HG02588 (cell line): ENCODE measurements at regions not wholly inside any gene's neighbourhood (a gene's known extent, or its start where the extent isn't known, plus 50 kb on each side); places are given as distances from the start of the nearest gene placed in this dataset.
A peak's percentile ranks its signal among the peaks of the same experiment; 100 is the strongest.

Experiments
- ATAC-seq: cut with Tn5 transposase; IDR thresholded peaks from one replicate; pipeline ENCODE4 v1.9.1; 2021; ENCODE audit warnings: mild to moderate bottlenecking, moderate library complexity; ENCODE audit not compliant: unreplicated experiment

DNA sequence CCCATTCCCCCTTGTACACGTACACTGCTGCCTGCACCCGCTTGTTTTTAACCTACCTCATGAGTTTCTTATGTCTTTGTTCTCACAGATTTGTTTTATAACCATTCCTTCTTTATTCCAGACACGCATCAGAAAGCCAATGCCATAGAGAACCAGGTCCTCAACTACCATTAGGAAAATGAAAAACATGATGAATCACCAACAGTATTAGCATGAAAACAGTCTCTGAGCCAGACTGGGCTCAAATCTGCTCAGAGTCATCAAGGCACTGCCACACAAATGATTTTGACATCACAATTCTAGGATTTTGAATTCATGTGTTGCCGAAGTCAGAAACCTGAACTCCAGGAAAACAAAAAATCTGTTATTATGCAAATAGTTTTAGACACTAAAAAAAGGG is 394.1 kb upstream of the GRIA1 start:
- no peak for ATAC-seq

DNA sequence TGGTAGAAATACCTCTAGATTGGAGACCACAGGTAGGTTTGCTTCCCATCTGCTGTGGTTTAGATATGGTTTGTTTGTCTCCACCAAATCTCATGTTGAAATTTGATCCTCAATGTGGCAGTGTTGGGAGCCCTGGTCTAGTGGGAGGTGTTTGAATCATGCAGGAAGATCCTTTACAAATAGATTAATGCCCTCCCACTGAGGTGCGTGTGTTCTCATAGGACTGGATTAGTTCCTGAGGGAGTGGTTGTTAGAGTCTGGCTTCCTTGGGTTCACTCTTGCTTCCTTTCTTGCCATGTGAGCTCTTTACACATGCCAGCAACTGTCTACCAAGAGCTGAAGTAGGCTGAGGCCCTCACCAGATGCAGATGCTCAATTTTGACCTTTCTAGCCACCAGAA is 391.1 kb upstream of the GRIA1 start:
- no peak for ATAC-seq

DNA sequence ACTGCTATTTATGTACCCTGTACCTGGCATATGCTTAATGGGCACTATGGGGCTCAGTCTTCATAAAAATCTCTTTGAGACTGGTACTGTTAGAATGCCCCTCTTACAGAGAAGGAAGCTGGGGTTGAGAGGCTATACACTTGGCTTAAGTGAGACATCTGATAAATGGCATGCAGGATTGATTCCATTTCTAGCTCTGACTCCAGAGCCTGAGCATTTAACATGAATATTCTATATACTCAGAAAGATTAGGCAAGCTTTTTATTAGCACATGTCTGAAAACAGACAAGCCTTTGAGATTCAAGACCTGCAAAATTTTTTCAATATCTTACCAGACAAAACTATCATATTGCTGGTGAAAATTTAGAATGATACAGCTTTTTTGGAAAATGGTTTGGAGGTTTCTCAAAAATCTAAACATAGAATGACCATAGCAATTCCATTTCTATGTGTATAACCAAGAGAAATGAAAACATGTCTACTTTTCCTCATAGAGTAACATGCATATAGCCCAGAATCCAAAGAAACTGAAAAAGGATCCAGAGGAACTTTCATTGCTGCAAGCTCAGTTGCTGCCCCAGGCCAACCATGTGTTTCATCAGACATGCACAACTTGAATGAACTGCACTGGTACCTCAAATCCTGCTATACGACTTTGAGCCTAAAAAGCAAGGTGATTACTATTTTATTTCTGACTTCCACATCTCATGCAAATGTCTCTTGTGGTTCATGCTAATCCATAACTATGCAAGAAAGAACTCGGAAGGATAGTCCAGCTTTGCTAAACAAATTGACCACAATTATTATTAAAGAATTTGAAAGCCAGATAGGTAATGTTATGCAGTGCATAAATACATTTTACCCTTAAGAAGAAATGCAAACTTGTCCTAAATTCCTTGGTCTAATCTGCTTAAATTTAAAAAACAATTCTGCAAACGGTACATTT is 389.0 kb upstream of the GRIA1 start:
- ATAC-seq, result no peak

DNA sequence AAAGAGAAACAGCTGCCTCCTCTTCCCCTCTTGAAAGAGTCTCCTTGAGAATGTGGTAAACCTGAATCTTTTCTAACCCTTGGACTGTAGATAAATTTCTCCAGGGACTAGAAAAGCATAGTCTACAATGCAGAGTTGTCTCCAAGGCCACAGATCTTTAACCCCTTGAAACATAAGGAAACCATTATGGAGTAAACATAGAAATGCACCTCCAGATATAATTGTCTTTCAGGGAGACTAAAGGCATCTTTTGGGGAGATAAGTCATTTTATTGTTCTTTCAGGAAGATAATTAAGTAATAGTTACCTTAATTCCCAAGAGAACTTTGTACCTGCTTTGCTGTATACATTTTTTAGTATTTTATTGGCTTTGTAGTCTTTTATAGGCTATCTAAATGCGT is 373.6 kb upstream of the GRIA1 start:
- ATAC-seq, result no peak

DNA sequence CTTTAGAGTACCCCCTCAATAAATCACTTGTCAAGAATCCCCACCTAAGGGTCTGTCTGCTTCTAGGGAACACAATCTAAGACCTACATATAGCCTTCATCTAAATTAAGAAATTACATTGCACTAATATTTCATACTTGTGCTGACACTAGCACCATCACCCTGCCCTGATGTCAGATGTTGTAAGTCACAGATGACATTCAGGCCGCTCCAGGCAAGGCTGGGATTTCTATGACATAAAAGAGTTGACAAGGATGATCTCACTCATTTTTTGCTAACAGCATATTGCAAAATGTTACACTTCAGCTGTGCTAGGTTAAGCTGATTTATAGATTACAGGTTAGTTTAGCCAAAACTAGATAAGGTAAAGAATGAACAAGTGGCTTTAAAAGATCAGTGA is 372.5 kb upstream of the GRIA1 start:
- no peak for ATAC-seq

DNA sequence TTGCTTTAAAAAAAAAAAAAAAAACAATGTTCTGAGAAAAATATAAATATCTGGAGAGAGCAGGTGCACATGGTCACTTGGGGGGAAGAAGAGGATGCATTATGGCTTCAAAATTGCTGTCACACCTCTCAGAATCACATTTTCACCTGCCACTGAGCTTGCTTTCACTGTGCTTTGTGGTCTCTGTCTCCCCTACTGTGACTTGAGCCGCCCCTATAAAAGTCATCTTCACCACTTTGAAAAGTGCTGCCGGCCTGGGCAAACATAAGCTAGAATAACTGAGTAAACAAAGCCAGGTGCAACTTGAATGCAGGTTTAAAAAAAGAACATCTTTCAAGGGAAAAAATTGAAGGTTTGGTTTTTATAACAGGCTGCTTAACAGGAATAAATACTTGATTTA is 368.1 kb upstream of the GRIA1 start:
- ATAC-seq, result no peak

DNA sequence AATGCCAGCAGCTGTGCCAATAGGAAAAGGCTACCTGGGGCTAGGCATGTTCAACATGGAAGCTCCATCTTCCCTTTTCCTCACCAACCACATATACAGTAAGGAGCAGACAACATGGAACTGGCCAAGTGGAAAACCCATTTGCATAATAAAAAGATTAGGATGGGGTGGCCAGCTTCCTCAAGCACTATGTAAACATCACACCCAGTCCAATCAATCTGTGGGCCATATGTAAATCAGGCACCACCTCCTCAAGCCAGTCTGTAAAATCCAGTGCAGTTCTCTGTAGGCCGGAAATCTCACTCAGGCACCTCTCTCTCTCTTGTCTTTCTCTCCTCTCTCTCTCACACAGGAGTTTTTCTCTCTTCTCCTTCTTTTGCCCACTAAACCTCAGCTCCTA is 360.2 kb upstream of the GRIA1 start:
- no peak for ATAC-seq

DNA sequence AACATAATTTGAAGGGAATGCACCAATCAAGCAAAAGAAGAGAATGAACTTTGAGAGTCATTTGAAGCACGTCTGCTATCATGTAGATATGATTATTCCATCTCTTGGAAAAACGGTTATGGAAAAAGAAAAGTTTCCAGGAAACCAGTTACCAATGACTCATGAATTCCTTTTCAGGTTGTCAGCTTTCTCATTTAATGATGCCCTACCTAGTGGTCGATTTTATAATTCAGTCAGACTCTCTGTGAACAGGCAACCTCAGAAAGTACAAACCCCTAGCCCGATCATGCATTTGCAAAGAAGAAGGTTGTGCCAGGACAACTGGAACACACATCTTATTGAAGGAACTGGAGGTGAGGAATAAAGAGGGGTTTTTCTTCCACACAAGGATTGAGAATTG is 355.1 kb upstream of the GRIA1 start:
- no peak for ATAC-seq

DNA sequence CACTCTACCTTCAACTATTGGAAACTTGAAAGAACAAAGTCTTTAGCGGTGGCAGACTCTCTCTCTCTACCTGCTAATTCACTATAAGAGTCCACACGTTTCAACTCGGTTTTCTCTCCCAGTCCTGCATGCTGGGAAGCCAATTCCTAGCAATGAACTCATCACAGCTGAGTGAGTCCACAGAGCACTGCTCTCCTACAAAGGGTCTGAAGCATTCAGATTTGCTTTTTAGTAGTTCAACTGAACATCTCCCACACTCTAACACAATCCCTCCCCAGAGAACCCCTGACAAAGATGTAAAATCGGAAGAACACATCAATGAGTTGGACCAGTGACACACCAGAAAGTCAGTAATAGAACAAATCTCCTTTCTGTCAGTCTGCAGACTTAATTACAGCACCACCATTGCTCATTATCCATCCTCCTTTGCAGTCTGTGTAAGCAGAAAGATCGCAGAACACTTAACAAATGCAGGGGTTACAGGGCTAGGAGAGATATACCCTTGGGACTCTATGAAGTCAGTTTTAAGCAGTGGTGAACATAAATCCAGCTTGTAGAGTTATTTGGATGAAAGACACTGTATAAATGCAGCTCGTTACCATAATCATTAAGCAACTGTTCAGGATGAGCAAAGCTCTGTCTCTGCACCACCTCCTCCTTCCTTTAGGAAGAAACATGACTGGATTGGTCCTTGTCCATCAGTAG is 353.4 kb upstream of the GRIA1 start:
- ATAC-seq, result no peak

DNA sequence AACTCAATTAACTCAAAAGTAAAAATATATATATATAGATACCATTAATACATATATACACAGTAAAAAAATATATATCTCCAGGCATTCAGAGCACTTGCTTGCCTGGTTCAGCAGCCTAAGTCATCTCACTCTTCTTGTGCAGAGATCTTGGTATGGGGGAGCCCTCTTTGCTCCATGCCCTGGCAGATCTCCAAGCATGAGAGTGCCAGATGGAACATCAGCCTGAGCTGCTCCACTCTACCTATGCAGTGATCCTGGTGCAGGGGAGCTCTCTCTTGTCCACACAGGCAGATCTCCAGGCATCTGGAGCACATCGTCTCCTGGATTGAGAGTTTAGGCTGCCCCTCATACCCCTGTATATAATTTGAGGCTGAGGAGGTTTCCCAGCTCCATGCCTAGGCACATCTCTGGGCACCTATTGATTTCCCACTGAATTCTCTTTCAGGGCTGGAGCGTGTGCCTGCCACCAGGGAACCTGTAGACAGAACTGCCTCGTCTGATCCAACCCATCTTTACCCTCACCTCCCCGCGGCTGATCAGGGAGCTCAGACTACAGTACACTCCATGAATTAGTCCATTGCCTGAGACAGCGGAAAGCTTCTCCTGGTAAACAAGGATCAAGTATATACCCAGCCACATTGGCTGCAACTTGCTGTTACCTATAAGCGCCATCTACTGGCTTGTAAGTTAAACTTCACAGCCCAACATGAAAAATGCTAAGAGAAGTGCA is 342.4 kb upstream of the GRIA1 start:
- ATAC-seq, result peak; percentile 76

DNA sequence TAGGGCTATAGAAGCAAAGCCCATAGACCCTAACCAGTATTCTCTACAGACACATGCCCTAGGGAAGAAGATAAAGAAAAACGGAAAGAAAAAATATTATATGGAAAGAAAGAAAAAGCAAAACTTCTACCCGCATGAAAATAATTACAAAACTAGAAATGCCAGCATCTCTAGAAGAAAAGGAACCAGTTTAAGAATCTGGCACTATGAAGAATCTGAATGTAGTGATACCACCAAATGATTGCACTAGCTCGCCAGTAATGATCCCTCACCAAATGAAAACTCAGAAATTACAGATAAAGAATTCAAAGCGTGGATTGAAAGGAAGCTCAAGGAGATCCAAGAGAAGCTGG is 341.9 kb upstream of the GRIA1 start:
- no peak for ATAC-seq

DNA sequence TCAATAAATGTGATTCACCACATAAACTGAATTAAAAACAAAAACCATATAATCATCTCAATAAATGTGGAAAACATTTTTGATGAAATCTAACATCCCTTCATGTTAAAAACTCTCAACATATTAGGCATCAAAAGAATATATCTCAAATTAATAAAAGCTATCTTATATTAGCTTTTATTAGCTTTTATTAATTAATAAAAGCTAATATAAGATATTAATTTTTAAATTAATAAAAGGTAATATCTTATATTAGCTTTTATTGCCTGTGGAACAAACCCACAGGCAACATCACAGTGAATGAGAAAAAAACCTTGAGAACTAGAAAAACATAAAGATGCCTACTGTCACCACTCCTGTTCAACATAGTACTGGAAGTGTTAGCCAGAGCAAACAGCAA is 338.9 kb upstream of the GRIA1 start:
- ATAC-seq, result no peak

DNA sequence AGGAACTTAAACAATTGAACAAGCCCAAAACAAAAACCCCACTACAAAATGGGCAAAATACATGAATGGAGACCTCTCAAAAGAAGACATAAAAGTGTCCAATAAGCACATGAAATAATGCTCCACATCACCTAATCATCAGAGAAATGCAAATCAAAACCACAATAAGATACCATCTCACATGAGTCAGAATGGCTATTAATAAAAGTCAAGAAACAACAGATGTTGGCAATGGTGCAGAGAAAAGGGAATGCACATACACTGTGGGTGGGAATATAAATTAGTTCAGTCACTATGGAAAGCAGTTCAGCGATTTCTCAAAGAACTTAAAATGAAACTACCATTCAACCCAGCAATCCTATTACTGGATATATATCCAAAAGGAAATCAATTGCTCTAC is 337.4 kb upstream of the GRIA1 start:
- no peak for ATAC-seq

DNA sequence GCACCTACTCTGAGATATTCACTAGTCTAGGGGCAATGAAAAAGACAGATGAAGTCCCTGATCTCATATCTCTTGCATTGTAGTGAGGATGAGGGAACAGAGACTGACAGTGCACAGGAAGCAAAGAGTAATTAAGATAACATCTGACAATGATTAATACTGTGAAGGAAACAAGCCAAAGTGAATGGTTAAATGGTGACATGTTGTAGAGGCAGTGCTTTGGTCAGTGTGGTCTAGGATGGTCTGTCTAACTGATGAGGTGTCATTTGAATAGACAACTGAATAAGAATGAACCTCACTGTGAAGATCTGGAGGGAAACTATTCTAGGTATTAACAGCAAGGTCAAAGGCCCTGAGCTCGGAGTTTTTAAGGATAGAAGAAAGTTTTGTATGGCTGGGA is 333.3 kb upstream of the GRIA1 start:
- ATAC-seq, result no peak

DNA sequence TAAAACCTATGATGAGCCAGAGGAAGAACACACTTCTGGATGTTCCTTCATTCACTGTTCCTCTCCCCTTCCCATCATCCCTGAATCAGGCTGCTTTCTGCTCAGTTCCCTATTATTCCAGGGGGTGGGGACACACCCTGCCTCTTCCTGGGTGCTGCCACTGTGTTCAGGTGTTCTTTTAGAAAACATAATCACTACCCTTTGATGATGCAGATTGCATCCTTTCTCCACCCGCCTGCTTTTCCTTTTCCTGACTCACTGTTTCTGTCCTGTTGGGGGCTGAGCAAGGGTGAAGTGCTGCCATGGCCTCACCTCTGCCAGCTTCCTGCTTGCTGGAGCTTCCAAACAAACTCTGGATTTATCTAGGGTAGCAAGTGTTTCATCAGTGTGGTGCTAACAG is 331.9 kb upstream of the GRIA1 start:
- ATAC-seq, result no peak

DNA sequence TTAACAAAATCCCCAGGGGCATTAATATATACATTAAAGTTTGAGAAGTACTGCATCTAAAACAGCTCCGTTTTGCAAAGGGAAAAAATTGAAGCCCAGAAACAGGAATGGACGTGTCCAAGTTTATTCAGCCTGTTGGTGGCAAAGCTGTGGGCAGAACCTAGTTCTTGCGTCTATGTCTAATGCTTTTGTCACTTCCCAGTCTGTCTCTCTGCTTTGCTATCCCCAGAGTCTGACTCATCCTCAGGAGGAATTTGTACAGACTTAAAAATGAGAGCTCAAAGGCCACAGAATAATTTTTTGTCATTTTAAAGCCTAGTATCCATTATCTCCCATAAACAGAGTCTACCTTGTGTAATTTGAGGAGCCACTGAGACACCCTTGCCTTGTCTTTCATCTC is 330.9 kb upstream of the GRIA1 start:
- ATAC-seq, result no peak

DNA sequence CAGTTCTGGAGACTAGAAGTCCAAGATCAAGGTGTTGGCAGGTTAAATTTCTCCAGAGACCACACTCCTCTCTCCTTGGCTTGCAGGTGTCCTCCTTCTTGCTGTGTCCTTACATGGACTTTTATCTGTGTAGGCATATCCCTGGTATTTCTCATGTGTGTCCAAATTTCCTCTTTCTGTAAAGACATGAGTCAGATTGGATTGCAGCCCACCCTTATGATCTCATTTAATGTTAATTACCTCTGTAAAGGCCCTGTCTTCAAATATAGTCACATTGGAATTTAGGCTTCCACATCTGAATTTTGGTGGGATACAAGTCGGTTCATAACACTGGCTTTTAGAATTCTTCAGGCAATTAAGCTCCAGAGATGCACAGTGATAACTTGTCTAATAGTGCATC is 322.2 kb upstream of the GRIA1 start:
- no peak for ATAC-seq

DNA sequence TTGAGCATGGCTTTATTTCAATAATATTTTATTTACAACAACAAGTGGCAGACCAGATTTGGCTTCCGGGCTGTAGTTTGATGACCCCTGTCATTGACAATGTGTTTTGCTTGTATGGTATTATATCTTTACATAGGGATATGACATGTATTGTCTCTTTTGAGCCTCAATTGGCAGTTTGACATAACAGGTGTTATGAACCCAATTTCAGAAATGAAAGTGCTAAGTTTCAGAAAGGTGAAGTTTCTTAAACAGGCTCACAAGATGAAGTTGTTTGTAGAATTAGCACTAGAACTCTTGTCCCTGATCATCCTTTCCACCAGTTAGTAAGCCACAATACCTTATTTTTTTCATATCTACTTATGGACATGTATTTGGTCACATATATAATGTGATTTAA is 303.0 kb upstream of the GRIA1 start:
- no peak for ATAC-seq

DNA sequence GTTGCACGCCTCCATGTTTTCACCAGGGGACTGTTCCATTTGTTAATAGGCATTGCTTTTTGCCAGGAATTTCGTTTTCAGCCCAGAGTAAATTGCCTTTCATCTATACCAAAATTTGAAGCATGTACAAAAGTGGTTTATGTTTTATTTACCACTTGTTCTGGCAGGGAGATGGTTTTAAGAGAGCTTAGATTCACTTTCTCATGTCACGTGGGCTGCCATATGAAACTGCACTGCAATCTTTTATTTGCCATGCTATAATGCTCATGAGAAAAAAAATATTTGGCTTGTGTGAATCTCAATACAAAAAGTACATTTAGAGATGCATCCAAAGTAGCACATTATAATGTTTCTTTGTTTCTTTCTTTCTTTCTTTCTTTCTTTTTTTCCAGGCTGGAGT is 284.1 kb upstream of the GRIA1 start:
- ATAC-seq, result no peak

DNA sequence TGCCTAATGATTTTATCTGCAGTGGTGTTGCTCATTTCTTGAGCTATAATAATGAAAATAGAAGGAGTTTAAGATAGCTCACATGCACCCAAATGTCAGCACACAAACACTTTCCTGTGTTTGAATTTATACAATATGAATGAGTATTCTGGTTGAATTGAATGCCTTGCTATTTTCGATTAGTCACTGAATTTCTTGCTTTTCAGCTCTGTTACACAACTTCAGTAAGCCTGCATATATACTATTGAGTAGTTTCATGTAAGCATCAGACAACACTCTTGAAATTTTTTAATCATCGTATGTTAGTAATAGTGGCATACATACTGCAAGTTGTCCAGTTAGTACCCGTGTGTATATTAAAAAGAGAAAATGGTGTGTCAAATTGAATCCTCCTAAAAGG is 281.5 kb upstream of the GRIA1 start:
- ATAC-seq, result no peak

DNA sequence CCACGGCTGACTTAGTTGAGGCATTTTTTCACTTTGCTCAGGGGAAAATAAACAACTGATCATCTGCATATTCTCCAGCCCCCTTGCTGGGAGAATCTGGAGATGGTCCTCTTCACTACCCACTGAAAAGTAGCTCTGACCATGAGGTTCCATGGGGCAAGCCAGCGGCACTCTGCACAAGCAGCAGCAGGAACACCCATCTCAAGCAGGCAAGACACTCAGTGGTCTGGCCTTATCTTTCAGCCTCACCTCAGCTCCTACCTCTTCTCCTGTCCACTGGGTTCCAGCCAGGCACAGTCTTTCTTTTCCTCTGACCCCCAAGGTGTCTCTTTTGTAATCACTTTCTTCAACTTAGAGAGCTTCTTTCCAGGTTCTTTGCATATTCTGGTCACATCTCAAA is 280.8 kb upstream of the GRIA1 start:
- ATAC-seq, result no peak

DNA sequence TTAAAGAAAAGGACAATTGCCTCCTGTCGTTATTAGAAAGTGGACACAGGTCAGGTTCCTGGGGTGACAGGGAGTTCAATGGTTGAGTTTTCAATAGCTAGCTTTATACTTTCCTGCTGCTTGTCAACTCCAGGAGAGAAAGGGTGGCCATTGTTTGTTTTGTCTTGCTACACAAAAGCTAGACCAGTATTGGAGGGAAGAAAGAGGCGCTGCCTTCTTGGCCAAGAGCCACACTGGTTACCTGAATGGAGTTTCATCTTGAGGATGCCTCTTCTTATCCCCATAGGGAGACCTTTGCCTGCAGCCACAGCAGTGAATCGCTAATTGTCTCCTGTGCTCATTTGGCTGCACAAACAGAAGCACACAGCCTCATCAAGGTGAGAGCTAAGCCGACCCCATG is 279.4 kb upstream of the GRIA1 start:
- no peak for ATAC-seq
